GM21723 (cell line): ENCODE measurements at regions not wholly inside any gene's neighbourhood (a gene's known extent, or its start where the extent isn't known, plus 50 kb on each side); places are given as distances from the start of the nearest gene placed in this dataset.

Experiments
- ATAC-seq: cut with Tn5 transposase; IDR thresholded peaks from one replicate; pipeline ENCODE4 v1.9.1; 2021; ENCODE audit warnings: mild to moderate bottlenecking, moderate library complexity; ENCODE audit not compliant: unreplicated experiment

DNA sequence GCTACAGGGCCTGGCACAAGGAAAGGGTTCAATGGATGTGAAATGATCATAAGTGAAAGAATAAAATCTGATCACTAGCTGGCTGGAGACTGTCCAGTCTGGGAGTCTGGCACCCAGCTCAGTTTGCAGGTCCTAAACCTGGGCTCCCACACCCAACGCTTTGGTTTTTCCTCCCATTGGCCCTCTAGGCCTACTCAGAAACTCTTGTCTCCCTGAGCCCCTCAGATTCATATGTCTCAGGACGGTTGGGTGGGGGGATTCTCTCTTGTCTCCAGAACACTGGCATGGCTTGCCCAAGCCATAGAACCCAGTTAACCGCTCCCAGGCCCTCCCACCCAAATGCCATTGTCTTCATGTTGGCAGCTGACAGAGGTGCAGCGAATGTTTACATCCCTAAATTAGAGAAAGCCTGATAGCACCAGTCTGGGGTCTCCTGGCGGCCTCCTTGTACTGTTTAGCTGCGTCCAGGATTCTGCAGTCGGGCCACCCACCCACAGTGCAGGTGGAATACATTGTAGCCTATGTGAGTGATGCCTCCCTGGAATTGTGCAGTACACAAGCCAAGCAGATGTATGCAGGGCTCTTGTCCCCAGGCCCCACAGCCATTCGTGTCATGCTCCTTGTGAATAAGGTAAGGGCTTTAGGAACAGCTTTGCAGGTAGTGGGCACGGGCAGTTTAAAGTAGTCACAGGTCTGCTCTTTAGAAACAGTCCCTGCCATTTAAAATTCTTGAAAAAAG, 266.3 kb downstream of the XXYLT1 start:
- no peak for ATAC-seq

DNA sequence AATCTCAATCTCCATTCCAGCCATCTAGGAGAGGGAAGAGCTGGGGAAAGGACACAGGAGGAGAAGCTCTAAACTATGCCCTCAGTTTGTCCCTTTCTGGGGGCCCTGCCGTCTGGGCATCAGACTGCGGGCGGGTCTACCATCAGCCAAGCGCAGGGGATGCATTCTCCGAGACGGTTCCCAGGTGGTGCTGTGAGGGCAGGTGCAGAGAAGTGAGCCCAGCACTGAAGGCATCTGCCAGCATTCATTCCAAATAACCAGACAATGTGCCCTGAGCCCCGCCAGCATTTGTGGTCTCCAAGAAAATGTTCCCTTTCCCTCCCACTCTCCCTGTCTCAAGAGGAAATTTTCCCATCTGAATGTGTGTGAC, 265.7 kb downstream of the XXYLT1 start:
- ATAC-seq = no peak

DNA sequence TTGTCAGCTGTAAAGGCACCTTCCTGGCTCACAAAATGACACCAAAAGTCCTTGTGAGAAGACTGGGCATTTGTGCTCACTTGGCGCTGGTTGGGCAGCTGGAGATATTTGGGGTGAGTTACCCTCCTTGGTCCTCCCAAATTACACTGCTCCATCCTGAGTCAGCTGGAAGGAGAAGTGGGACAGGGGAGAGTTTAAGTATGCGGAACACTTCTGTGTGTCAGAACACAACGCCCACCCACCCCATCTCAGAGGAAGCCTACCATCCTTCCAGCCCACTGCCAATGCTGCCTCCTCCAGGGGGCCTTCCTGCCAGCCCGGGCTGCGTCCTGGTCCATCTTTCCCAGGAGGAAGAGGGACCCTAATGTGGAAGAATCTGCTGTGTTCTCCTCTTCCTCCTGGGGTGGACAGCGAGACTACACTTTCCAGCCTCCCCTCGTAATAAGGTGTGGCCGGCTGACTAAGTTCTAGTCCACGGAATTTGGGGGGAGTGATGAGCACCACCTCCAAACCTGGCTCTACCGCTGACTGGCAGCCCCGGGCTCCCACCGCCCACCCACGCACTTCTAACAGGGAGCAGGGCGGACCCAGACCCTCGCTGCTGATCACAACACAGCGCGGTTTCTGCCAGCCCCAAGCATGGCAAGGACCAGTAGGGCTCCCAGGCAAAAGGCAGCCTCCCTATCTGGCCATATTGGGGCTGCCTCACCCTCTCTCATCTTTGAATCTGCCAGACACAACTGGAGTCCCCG, 265.0 kb downstream of the XXYLT1 start:
- ATAC-seq = no peak

DNA sequence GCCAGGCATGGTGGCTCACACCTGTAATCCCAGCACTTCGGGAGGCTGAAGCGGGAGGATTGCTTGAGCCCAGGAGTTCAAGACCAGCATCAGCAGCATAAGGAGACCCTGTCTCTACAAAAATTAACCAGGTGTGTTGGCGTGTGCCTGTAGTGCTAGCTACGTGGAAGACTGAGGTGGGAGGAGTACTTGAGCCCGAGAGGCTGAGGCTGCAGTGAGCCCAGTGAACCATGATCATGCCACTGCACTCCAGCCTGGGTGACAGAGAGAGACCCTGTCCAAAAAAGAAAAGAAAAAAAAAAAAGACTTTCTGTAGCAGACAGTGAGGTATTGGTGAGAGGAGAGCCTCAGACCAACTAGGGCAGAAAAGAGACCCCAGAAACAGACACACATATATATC, 263.8 kb downstream of the XXYLT1 start:
- ATAC-seq = no peak

DNA sequence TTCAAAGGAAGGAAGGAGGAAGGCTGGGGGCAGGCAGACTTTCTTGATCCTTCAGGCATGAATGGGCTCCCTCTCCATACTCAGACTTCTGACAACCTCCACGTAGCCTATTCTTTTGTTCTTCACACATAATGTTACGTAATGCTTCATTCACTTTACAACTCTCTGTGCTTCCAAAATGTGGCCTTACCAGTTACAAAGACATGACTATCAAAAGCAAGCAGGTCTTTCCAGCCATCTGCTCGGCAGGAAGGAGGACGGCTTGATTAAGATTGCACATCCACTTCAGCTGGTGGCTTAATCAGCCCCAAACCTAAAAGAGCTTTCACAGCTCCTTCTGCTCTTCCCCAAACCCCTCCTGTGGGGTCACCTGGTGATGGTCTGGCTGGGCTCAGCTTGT, 263.2 kb downstream of the XXYLT1 start:
- no peak for ATAC-seq

DNA sequence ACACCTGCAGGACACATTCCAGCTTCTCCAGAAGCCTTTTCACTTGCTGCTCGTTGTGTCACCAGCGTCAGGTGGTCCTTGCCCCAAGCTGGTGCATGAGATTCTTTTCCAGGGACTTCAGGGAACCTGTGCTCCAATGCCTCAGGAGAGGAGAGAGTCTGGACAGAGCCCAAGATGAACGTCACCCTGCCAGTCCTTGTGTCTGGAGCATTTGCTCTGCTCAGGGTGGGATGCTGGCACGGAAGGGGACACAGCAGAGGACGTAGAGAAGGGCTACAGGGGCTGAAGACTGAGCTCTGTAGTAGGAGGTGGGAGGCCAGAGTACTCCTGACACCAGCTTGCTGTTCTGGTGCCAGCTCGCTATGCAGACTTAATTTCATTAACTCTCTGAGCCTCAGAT, 262.1 kb downstream of the XXYLT1 start:
- ATAC-seq = no peak

DNA sequence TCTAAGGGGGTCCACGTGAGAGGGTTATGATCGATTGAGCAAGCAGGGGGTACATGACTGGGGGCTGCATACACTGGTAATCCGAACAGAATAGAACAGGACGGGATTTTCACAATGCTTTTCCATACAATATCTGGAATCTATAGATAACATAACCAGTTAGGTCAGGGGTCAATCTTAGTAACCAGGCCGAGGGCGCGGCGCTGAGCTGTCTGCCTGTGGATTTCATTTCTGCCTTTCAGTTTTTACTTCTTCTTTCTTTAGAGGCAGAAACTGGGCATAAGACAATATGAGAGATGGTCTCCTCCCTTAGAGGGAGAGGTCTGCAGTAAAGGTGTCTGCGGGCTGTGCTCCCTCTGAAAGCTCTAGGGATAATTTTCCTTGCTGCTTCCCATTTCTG, 261.3 kb downstream of the XXYLT1 start:
- no peak for ATAC-seq

DNA sequence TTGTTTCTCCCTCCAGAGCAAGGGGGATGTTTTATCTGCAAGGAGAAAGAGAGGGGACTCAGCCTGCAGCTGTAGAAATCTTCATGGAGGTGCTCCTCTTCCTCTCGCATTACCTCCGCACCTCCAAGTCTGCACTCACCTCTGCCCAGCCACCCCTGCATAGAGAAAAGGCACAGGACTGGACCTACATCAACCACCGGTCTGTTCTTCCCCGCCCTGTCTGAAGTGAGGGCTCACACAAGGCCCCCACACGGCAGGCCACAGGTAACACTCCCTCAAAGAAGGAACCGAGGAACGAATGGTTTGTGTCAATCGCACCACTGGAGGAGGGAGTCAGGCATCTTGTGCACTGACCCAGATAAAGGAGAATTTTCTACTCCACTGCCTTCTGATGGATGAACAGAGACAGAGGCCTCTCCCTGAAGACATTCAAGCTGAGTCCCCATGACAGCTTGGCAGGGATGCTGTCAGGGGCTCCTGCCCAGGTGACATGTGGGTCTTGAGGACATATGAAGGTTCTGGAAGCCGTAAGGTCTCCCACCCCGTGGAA, 260.3 kb downstream of the XXYLT1 start:
- ATAC-seq = no peak

DNA sequence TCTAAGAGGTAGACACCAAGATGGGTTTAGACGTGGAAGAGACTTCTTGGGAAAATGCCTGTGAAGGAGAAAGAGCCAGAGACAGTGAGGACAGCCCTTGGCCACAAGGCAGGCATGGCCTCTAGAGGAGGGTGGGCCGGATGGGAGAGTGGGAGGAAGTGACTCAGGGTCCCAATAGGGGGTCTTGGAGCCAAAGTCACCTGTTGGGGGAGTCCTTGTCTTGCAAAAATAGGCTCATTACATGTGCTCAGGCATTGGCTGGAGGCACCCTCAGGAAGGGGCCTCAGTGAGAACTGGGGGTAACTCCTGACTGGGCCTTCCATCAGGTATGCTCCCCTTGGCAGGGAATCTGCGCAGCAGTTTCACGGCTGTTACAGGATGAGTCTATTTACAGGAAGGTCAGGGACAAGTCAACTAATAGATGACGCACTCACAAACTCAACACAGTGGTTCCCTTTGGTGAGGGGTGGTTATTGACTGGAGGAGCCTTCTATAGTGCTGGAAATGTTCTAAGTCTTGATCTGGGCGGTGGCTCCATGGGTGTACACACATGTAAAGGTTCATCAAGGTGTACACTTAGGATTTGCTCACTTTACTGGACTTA, 259.6 kb downstream of the XXYLT1 start:
- ATAC-seq = no peak

DNA sequence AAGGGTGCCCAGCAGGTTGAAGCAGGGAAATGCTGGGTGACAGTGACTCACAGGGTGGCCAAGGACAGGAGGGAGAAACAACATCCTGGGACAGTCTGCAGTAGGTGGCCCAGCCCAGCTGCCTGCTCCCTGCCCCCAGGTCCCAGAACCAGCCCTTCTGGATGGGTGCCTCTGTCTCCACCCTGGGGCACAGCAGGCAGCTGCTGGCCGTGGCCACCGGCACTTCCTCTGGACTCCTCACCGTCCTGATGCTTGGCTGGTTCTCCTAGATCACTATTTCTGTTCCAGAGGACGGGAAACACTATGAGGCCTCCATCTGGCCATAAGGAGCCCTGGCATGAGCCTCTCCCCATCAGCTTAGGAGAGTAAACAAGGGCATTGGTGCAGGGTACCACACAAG, 258.9 kb downstream of the XXYLT1 start:
- ATAC-seq = no peak

DNA sequence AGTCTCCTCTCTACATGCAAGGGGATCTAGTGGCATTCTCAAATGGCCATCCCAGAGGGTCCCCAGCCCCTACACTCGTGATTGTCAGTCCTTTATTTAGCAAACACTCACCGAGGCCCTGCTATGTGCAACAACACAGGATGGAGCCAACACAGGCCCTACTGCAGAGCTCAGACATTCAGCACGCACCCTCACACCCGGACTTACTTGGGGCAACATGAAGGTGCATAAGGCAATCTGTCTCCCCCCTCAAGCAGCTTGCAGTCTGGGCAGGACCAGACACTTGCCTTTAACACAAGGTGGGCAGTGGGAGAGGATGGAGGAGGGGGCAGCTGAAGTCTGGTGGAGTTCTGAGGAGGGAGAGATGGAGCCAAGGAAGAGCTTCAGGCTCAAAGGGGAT, 258.4 kb downstream of the XXYLT1 start:
- ATAC-seq = no peak

DNA sequence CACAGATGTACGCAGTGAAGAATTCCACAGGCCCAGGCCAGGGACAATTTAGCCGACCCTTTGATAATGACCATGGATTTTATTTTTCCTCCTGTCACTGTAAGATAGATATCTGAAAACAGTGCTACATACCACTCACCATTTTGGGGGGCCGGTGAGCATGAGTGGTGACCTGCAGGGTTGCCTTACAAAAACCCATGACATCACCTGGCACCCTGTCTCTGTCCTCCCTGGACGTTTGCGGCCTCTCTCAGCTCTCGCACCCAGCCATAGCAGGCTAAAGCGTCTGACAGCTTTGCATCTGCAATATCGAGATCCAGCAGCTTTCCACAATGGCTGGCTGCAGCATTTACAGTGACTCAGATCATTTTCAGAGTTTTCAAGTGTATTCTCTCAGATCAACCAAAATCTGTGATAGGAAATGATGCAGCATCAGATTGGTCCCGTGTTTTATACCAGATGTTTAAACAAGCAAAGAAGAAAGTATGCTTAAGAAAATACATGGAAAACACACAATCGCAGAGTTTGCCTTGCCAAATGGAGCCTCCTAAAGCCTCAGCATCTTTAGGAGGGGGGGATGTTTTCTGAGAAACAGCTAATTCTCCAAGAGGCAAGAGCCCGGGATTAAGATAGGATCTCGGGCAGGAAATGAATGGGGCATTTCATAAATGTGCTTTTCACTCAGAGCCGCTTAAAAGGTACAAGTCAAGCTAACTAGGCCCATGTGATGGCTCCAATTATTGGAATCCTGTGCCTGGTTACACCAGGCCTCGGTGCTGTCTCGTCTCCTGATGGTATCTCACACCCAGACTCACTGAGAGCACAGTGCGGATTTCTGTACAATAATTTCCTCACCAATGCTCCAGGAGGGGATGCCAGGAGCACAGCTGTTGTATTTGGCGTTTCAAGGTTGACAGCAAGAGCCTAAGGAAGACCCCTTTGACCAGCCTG, 257.3 kb downstream of the XXYLT1 start:
- ATAC-seq = no peak

DNA sequence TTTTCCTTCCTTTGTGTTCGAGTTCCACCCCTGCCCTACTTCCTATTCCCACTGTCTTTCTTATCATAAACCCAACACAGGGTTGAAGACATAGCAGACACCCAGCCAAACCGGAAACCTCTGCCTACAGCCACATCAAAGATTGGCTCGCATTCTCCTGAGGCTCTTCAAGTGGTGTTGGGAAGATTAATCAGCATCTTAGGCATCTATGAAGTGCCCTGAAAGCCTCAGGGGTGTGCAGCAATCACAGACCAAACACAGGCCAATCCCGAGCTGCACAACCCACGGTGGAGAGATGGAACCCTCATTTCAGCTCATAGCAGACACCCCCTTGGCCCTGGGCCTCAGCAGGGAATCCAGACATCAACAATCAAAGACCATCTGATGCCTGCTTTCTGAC, 255.9 kb downstream of the XXYLT1 start:
- ATAC-seq = no peak

DNA sequence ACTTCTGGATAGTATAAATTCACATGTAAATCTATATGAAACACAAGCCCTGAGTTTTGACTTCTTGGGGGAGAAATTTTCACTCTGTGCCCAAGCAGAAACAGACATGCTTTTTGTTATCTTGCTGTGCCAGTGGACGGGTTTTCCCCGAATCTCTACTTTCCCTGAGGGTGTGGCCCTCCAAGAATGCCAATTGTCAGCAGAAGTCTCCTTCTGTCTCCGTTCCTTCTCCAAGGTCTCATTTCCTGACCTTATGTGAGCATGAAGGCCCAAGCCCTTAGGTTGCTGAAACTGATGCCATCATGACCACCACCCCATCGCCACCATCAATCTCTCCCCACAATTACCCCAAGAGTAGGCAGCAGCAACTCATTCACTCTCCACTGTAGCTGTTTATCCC, 253.8 kb downstream of the XXYLT1 start:
- ATAC-seq = no peak
